HG03280 (cell line): ENCODE measurements at regions not wholly inside any gene's neighbourhood (a gene's known extent, or its start where the extent isn't known, plus 50 kb on each side); places are given as distances from the start of the nearest gene placed in this dataset.
A peak's percentile ranks its signal among the peaks of the same experiment; 100 is the strongest.

Experiments used
- ATAC-seq: cut with Tn5 transposase; IDR thresholded peaks from one replicate; pipeline ENCODE4 v1.9.1; 2021; ENCODE audit warnings: mild to moderate bottlenecking, moderate library complexity; ENCODE audit not compliant: unreplicated experiment

- no peak for ATAC-seq
Observed at GRCh38 chr10:121406823-121407545, 191.3 kb downstream of the FGFR2 start.

- no peak for ATAC-seq
Observed at GRCh38 chr10:121409466-121410104, 188.7 kb downstream of the FGFR2 start.

GRCh38 chr10:121411004-121411403, 187.2 kb downstream of the FGFR2 start:
- no peak for ATAC-seq

GRCh38 chr10:121413951-121414350, 184.3 kb downstream of the FGFR2 start:
- ATAC-seq: no peak

- no peak for ATAC-seq
Observed at GRCh38 chr10:121414366-121415062, 183.7 kb downstream of the FGFR2 start.

- no peak for ATAC-seq
Observed at GRCh38 chr10:121415063-121415399, 183.2 kb downstream of the FGFR2 start.

GRCh38 chr10:121416071-121416470, 182.2 kb downstream of the FGFR2 start:
- ATAC-seq: no peak

- ATAC-seq: no peak
Observed at GRCh38 chr10:121417298-121417697, 180.9 kb downstream of the FGFR2 start.

- ATAC-seq: no peak
Observed at GRCh38 chr10:121418126-121418777, 180.0 kb downstream of the FGFR2 start.

GRCh38 chr10:121420006-121420405, 178.2 kb downstream of the FGFR2 start:
- ATAC-seq: no peak

GRCh38 chr10:121422096-121422495, 176.1 kb downstream of the FGFR2 start:
- ATAC-seq: no peak

GRCh38 chr10:121425623-121426022, 172.6 kb downstream of the FGFR2 start:
- ATAC-seq: no peak

GRCh38 chr10:121426307-121426706, 171.9 kb downstream of the FGFR2 start:
- peak; percentile 55 for ATAC-seq
